ENCODE measurements at regions not wholly inside any gene's neighbourhood (a gene's known extent, or its start where the extent isn't known, plus 50 kb on each side); places are given as distances from the start of the nearest gene placed in this dataset.

GRCh38 chr10:52615331-52615730 lies 157.3 kb downstream of the MBL2 start:
- in situ Hi-C loops (cut with HindIII; ENCODE audit: low pct_unique_long_range_greater_than_20kb, low sequenced_read_pairs), result no loop called here
- DNase-seq (ENCODE audit: low read depth in 1 of 2, low spot score in 1 of 2), result no peak
- TF ChIP-seq JUND (IDR thresholded peaks at IDR 0.05; ENCODE audit: low read depth), result no peak

GRCh38 chr10:52615756-52616394 lies 156.7 kb downstream of the MBL2 start:
- no peak for TF ChIP-seq JUND (IDR thresholded peaks at IDR 0.05; ENCODE audit: low read depth)
- DNase-seq (ENCODE audit: low read depth in 1 of 2, low spot score in 1 of 2), result no peak
- in situ Hi-C loops (cut with HindIII; ENCODE audit: low pct_unique_long_range_greater_than_20kb, low sequenced_read_pairs), result no loop called here

- in situ Hi-C loops (cut with HindIII; ENCODE audit: low pct_unique_long_range_greater_than_20kb, low sequenced_read_pairs), result no loop called here
- DNase-seq (ENCODE audit: low read depth in 1 of 2, low spot score in 1 of 2), result no peak
- TF ChIP-seq JUND (IDR thresholded peaks at IDR 0.05; ENCODE audit: low read depth), result no peak
Measured at GRCh38 chr10:52616395-52616764, 156.2 kb downstream of the MBL2 start.

- in situ Hi-C loops (cut with HindIII; ENCODE audit: low pct_unique_long_range_greater_than_20kb, low sequenced_read_pairs), result no loop called here
- no peak for TF ChIP-seq JUND (IDR thresholded peaks at IDR 0.05; ENCODE audit: low read depth)
- no peak for DNase-seq (ENCODE audit: low read depth in 1 of 2, low spot score in 1 of 2)
Measured at GRCh38 chr10:52617346-52617745, 155.2 kb downstream of the MBL2 start.

GRCh38 chr10:52619052-52619451 lies 153.5 kb downstream of the MBL2 start:
- DNase-seq (ENCODE audit: low read depth in 1 of 2, low spot score in 1 of 2), result no peak
- no peak for TF ChIP-seq JUND (IDR thresholded peaks at IDR 0.05; ENCODE audit: low read depth)
- in situ Hi-C loops (cut with HindIII; ENCODE audit: low pct_unique_long_range_greater_than_20kb, low sequenced_read_pairs), result no loop called here

- no peak for TF ChIP-seq JUND (IDR thresholded peaks at IDR 0.05; ENCODE audit: low read depth)
- no peak for DNase-seq (ENCODE audit: low read depth in 1 of 2, low spot score in 1 of 2)
- in situ Hi-C loops (cut with HindIII; ENCODE audit: low pct_unique_long_range_greater_than_20kb, low sequenced_read_pairs), result no loop called here
Measured at GRCh38 chr10:52621635-52622079, 150.9 kb downstream of the MBL2 start.

GRCh38 chr10:52623761-52624160 lies 148.8 kb downstream of the MBL2 start:
- no peak for DNase-seq (ENCODE audit: low read depth in 1 of 2, low spot score in 1 of 2)
- no peak for TF ChIP-seq JUND (IDR thresholded peaks at IDR 0.05; ENCODE audit: low read depth)
- in situ Hi-C loops (cut with HindIII; ENCODE audit: low pct_unique_long_range_greater_than_20kb, low sequenced_read_pairs), result no loop called here

- DNase-seq (ENCODE audit: low read depth in 1 of 2, low spot score in 1 of 2), result no peak
- in situ Hi-C loops (cut with HindIII; ENCODE audit: low pct_unique_long_range_greater_than_20kb, low sequenced_read_pairs), result no loop called here
- no peak for TF ChIP-seq JUND (IDR thresholded peaks at IDR 0.05; ENCODE audit: low read depth)
Measured at GRCh38 chr10:52627279-52627678, 145.3 kb downstream of the MBL2 start.

- no peak for TF ChIP-seq JUND (IDR thresholded peaks at IDR 0.05; ENCODE audit: low read depth)
- DNase-seq (ENCODE audit: low read depth in 1 of 2, low spot score in 1 of 2), result no peak
- in situ Hi-C loops (cut with HindIII; ENCODE audit: low pct_unique_long_range_greater_than_20kb, low sequenced_read_pairs), result no loop called here
Measured at GRCh38 chr10:52631146-52631545, 141.4 kb downstream of the MBL2 start.

- no peak for TF ChIP-seq JUND (IDR thresholded peaks at IDR 0.05; ENCODE audit: low read depth)
- no peak for DNase-seq (ENCODE audit: low read depth in 1 of 2, low spot score in 1 of 2)
- in situ Hi-C loops (cut with HindIII; ENCODE audit: low pct_unique_long_range_greater_than_20kb, low sequenced_read_pairs), result no loop called here
Measured at GRCh38 chr10:52631648-52632047, 140.9 kb downstream of the MBL2 start.

GRCh38 chr10:52632591-52632990 lies 140.0 kb downstream of the MBL2 start:
- TF ChIP-seq JUND (IDR thresholded peaks at IDR 0.05; ENCODE audit: low read depth), result no peak
- no peak for DNase-seq (ENCODE audit: low read depth in 1 of 2, low spot score in 1 of 2)
- in situ Hi-C loops (cut with HindIII; ENCODE audit: low pct_unique_long_range_greater_than_20kb, low sequenced_read_pairs), result no loop called here

- in situ Hi-C loops (cut with HindIII; ENCODE audit: low pct_unique_long_range_greater_than_20kb, low sequenced_read_pairs), result no loop called here
- no peak for TF ChIP-seq JUND (IDR thresholded peaks at IDR 0.05; ENCODE audit: low read depth)
- no peak for DNase-seq (ENCODE audit: low read depth in 1 of 2, low spot score in 1 of 2)
Measured at GRCh38 chr10:52633266-52633665, 139.3 kb downstream of the MBL2 start.

- TF ChIP-seq JUND (IDR thresholded peaks at IDR 0.05; ENCODE audit: low read depth), result no peak
- no peak for DNase-seq (ENCODE audit: low read depth in 1 of 2, low spot score in 1 of 2)
- in situ Hi-C loops (cut with HindIII; ENCODE audit: low pct_unique_long_range_greater_than_20kb, low sequenced_read_pairs), result no loop called here
Measured at GRCh38 chr10:52635651-52636050, 136.9 kb downstream of the MBL2 start.

GRCh38 chr10:52636874-52637273 lies 135.7 kb downstream of the MBL2 start:
- no peak for DNase-seq (ENCODE audit: low read depth in 1 of 2, low spot score in 1 of 2)
- in situ Hi-C loops (cut with HindIII; ENCODE audit: low pct_unique_long_range_greater_than_20kb, low sequenced_read_pairs), result no loop called here
- TF ChIP-seq JUND (IDR thresholded peaks at IDR 0.05; ENCODE audit: low read depth), result no peak

Measured in T47D (cell line).